Testis (tissue), 2 donors: ENCODE measurements at regions not wholly inside any gene's neighbourhood (a gene's known extent, or its start where the extent isn't known, plus 50 kb on each side); places are given as distances from the start of the nearest gene placed in this dataset.
"Not testable (repeated sequence)": the region's sequence is repeated elsewhere in the genome, so short reads cannot be mapped to it uniquely, and the experiment has no call there.

ENCODE experiments used
- DNase-seq: peaks from one replicate; pipeline ENCODE4 v3.0.0-alpha.2; 2019
- H3K27ac ChIP-seq, 2 donors: fragments of 200-600 bp; sonication (generic); one replicate each; pipeline ENCODE4 v1.5.1; 2019
- H3K27me3 ChIP-seq: fragments of 200-600 bp; sonication (generic); one replicate; pipeline ENCODE4 v1.5.1; 2019
- H3K36me3 ChIP-seq: fragments of 200-600 bp; sonication (generic); one replicate; pipeline ENCODE4 v1.5.1; 2017; ENCODE audit warnings: low read depth; ENCODE audit errors: missing control alignments
- H3K4me1 ChIP-seq: fragments of 200-600 bp; sonication (generic); one replicate; pipeline ENCODE4 v1.5.1; 2019
- H3K4me3 ChIP-seq, 2 donors: fragments of 200-600 bp; sonication (generic); one replicate each; pipeline ENCODE4 v1.5.1; 2017 to 2019
- H3K9me3 ChIP-seq: fragments of 200-600 bp; sonication (generic); one replicate; pipeline ENCODE4 v1.5.1; 2017
- POLR2A ChIP-seq: fragments of 450-650 bp; IDR thresholded peaks from one replicate; pipeline ENCODE4 v1.6.1; 2017; ENCODE audit warnings: antibody characterized with exemption, mild to moderate bottlenecking, moderate library complexity
- WGBS, 2 donors: methylation state at CpG; one replicate each; pipeline ENCODE4 v1.1.5; 2018; 5-methylcytosine and 5-hydroxymethylcytosine counted together
- intact Hi-C: fragments of 100-400 bp; cut with DNase I; formaldehyde crosslinking; loops from one replicate; pipeline ENCODE4 v1.15.1; 2023; ENCODE audit warnings: low total_unique reads
- TF ChIP-seq, protein P1 (sequence below), 3 experiments: fragments of 450-650 bp in 2 of 3; fragments of 200-600 bp in 1 of 3; sonication (generic) in 1 of 3; IDR thresholded peaks; one replicate each; pipeline ENCODE4 v1.5.1; 2016 to 2019; ENCODE audit warnings: antibody characterized with exemption in 3 of 3, mild to moderate bottlenecking in 2 of 3, moderate library complexity in 1 of 3

- intact Hi-C loops: no loop called here
- no peak for DNase-seq
- TF ChIP-seq, protein P1, sequence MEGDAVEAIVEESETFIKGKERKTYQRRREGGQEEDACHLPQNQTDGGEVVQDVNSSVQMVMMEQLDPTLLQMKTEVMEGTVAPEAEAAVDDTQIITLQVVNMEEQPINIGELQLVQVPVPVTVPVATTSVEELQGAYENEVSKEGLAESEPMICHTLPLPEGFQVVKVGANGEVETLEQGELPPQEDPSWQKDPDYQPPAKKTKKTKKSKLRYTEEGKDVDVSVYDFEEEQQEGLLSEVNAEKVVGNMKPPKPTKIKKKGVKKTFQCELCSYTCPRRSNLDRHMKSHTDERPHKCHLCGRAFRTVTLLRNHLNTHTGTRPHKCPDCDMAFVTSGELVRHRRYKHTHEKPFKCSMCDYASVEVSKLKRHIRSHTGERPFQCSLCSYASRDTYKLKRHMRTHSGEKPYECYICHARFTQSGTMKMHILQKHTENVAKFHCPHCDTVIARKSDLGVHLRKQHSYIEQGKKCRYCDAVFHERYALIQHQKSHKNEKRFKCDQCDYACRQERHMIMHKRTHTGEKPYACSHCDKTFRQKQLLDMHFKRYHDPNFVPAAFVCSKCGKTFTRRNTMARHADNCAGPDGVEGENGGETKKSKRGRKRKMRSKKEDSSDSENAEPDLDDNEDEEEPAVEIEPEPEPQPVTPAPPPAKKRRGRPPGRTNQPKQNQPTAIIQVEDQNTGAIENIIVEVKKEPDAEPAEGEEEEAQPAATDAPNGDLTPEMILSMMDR (IDR thresholded peaks at IDR 0.05): no peak
- TF ChIP-seq POLR2A: no peak
- Histone ChIP-seq H3K9me3 (no peaks in the 10 kb centered on the region), H3K27ac (no peak overlapping the region), H3K36me3 (no peaks in the 10 kb centered on the region), H3K4me1 (no peaks in the 10 kb centered on the region), H3K27me3 (no peaks in the 10 kb centered on the region), H3K4me3 (no peak overlapping the region)
- 82 to 99% methylated on average over 4 of the region's 4 CpGs for WGBS, 2 donors
These were observed 127.9 kb upstream of the MROH9 start for GRCh38 chr1:170807432-170807831.

GRCh38 chr1:170808216-170808885, 127.0 kb upstream of the MROH9 start:
- no peak for DNase-seq
- no peaks in the 10 kb centered on the region for H3K9me3 ChIP-seq
- WGBS, 2 donors: 55 to 80% methylated on average over 3 of the region's 3 CpGs
- H3K27me3 ChIP-seq: no peaks in the 10 kb centered on the region
- no peak overlapping the region for H3K4me3 ChIP-seq
- TF ChIP-seq, protein P1 (IDR thresholded peaks at IDR 0.05): no peak
- TF ChIP-seq POLR2A: no peak
- intact Hi-C loops: no loop called here
- H3K36me3 ChIP-seq: no peaks in the 10 kb centered on the region
- H3K27ac ChIP-seq: no peak overlapping the region
- no peaks in the 10 kb centered on the region for H3K4me1 ChIP-seq

DNA sequence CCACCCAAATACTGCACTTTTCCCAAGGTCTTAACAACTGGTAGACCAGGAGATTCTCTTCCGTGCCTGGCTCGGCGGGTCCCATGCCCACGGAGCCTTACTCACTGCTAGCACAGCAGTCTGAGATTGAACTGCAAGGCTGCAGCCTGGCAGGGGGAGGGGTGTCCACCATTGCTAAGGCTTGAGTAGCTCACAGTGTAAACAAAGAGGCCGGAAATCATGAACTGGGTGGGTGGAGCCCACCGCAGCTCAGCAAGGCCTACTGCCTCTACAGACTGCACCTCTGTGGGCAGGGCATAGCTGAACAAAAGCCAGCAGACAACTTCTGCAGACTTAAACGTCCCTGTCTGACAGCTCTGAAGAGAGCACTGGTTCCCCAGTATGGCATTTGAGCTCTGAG, 124.3 kb upstream of the MROH9 start:
- H3K27ac ChIP-seq, H3K27me3 ChIP-seq, H3K36me3 ChIP-seq, DNase-seq, H3K4me3 ChIP-seq, H3K9me3 ChIP-seq, intact Hi-C loops, H3K4me1 ChIP-seq: not testable (repeated sequence)
- 81 to 90% methylated on average over 3 to 7 of the region's 7 CpGs for WGBS, 2 donors

GRCh38 chr1:170819781-170820180, 115.6 kb upstream of the MROH9 start:
- Histone ChIP-seq H3K4me1 (no peaks in the 10 kb centered on the region), H3K4me3 (no peak overlapping the region), H3K27me3 (no peaks in the 10 kb centered on the region), H3K27ac (no peak overlapping the region), H3K36me3 (no peaks in the 10 kb centered on the region), H3K9me3 (no peaks in the 10 kb centered on the region)
- no peak for DNase-seq
- WGBS, 2 donors: 91% methylated on average over 2 of the region's 2 CpGs
- intact Hi-C loops: no loop called here
- TF ChIP-seq POLR2A: no peak
- TF ChIP-seq, protein P1 (IDR thresholded peaks at IDR 0.05): no peak

DNA sequence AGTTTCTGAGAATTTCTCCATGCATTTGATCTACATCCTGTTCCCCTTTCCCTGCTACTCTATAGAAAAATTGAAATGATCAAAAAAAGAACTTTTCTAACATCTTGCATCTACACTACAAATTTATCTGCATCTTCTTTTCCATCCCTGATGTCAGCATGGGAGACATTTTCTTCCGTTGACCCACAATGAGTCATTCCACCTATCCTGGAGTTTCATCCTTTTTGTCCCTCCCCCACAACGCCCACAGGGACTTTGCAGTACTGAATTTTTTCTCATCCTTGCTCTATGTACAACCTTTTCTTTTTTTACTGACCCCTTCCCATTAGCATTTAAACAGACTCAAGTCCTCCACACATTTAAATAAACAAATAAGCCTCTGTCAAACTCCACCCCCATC, 112.2 kb upstream of the MROH9 start:
- TF ChIP-seq, protein P1 (IDR thresholded peaks at IDR 0.05): no peak
- no peak for TF ChIP-seq POLR2A
- no peak for DNase-seq
- Histone ChIP-seq H3K4me1 (no peaks in the 10 kb centered on the region), H3K9me3 (no peaks in the 10 kb centered on the region), H3K4me3 (no peak overlapping the region), H3K27me3 (no peaks in the 10 kb centered on the region), H3K36me3 (no peaks in the 10 kb centered on the region), H3K27ac (no peak overlapping the region)
- intact Hi-C loops: no loop called here
- WGBS, 2 donors: 76 to 91% methylated on average over 2 of the region's 2 CpGs
